ENCODE measurements at regions not wholly inside any gene's neighbourhood (a gene's known extent, or its start where the extent isn't known, plus 50 kb on each side); places are given as distances from the start of the nearest gene placed in this dataset.
"Not testable (repeated sequence)": the region's sequence is repeated elsewhere in the genome, so short reads cannot be mapped to it uniquely, and the experiment has no call there.

GRCh38 chr3:153903430-153903829, 217.8 kb upstream of the ARHGEF26 start:
- no peak overlapping the region for H3K9ac ChIP-seq (ENCODE audit: low read depth in 1 of 3, low read length in 3 of 3)
- no peak overlapping the region for H3K27ac ChIP-seq (ENCODE audit: low read depth, low read length)
- H3K36me3 ChIP-seq (ENCODE audit: control insufficient read depth in 3 of 3, insufficient read depth in 3 of 3, low read length in 3 of 3): no peaks in the 10 kb centered on the region
- no peaks in the 10 kb centered on the region for H3K27me3 ChIP-seq (ENCODE audit: control insufficient read depth in 3 of 3, insufficient read depth in 3 of 3, low read length in 3 of 3)
- H3K4me3 ChIP-seq (ENCODE audit: low read length in 3 of 3): no peak overlapping the region
- H3K4me1 ChIP-seq (ENCODE audit: control insufficient read depth in 3 of 3, insufficient read depth in 3 of 3, low read length in 3 of 3): no peaks in the 10 kb centered on the region
- no peaks in the 10 kb centered on the region for H3K9me3 ChIP-seq (ENCODE audit: control insufficient read depth in 3 of 3, low read length in 3 of 3)

- H3K4me3 ChIP-seq (ENCODE audit: low read length in 3 of 3): no peak overlapping the region
- no peaks in the 10 kb centered on the region for H3K27me3 ChIP-seq (ENCODE audit: control insufficient read depth in 3 of 3, insufficient read depth in 3 of 3, low read length in 3 of 3)
- no peaks in the 10 kb centered on the region for H3K36me3 ChIP-seq (ENCODE audit: control insufficient read depth in 3 of 3, insufficient read depth in 3 of 3, low read length in 3 of 3)
- H3K4me1 ChIP-seq (ENCODE audit: control insufficient read depth in 3 of 3, insufficient read depth in 3 of 3, low read length in 3 of 3): no peaks in the 10 kb centered on the region
- no peaks in the 10 kb centered on the region for H3K9me3 ChIP-seq (ENCODE audit: control insufficient read depth in 3 of 3, low read length in 3 of 3)
- no peak overlapping the region for H3K27ac ChIP-seq (ENCODE audit: low read depth, low read length)
- H3K9ac ChIP-seq (ENCODE audit: low read depth in 1 of 3, low read length in 3 of 3): no peak overlapping the region
Observed at GRCh38 chr3:153906366-153906765, 214.8 kb upstream of the ARHGEF26 start.

- no peaks in the 10 kb centered on the region for H3K4me1 ChIP-seq (ENCODE audit: control insufficient read depth in 3 of 3, insufficient read depth in 3 of 3, low read length in 3 of 3)
- H3K27ac ChIP-seq (ENCODE audit: low read depth, low read length): no peak overlapping the region
- H3K4me3 ChIP-seq (ENCODE audit: low read length in 3 of 3): no peak overlapping the region
- H3K9me3 ChIP-seq (ENCODE audit: control insufficient read depth in 3 of 3, low read length in 3 of 3): no peaks in the 10 kb centered on the region
- H3K9ac ChIP-seq (ENCODE audit: low read depth in 1 of 3, low read length in 3 of 3): no peak overlapping the region
- H3K27me3 ChIP-seq (ENCODE audit: control insufficient read depth in 3 of 3, insufficient read depth in 3 of 3, low read length in 3 of 3): no peaks in the 10 kb centered on the region
- H3K36me3 ChIP-seq (ENCODE audit: control insufficient read depth in 3 of 3, insufficient read depth in 3 of 3, low read length in 3 of 3): no peaks in the 10 kb centered on the region
Observed at GRCh38 chr3:153910387-153910786, 210.8 kb upstream of the ARHGEF26 start.

- Histone ChIP-seq H3K36me3 (ENCODE audit: control insufficient read depth in 3 of 3, insufficient read depth in 3 of 3, low read length in 3 of 3) (no peaks in the 10 kb centered on the region), H3K9me3 (ENCODE audit: control insufficient read depth in 3 of 3, low read length in 3 of 3) (no peaks in the 10 kb centered on the region), H3K9ac (ENCODE audit: low read depth in 1 of 3, low read length in 3 of 3) (no peak overlapping the region), H3K4me1 (ENCODE audit: control insufficient read depth in 3 of 3, insufficient read depth in 3 of 3, low read length in 3 of 3) (no peaks in the 10 kb centered on the region), H3K27ac (ENCODE audit: low read depth, low read length) (no peak overlapping the region), H3K4me3 (ENCODE audit: low read length in 3 of 3) (no peak overlapping the region), H3K27me3 (ENCODE audit: control insufficient read depth in 3 of 3, insufficient read depth in 3 of 3, low read length in 3 of 3) (no peaks in the 10 kb centered on the region)
Observed at GRCh38 chr3:153911116-153911515, 210.1 kb upstream of the ARHGEF26 start.

- no peak overlapping the region for H3K4me3 ChIP-seq (ENCODE audit: low read length in 3 of 3)
Observed at GRCh38 chr3:153919773-153920172, 201.4 kb upstream of the ARHGEF26 start.

GRCh38 chr3:153921826-153922225, 199.4 kb upstream of the ARHGEF26 start:
- H3K27ac ChIP-seq (ENCODE audit: low read depth, low read length): no peak overlapping the region

More at GRCh38 chr3:153919773-153920172, 201.4 kb upstream of the ARHGEF26 start:
- no peak overlapping the region for H3K27ac ChIP-seq (ENCODE audit: low read depth, low read length)
- no peaks in the 10 kb centered on the region for H3K36me3 ChIP-seq (ENCODE audit: control insufficient read depth in 3 of 3, insufficient read depth in 3 of 3, low read length in 3 of 3)
- no peaks in the 10 kb centered on the region for H3K4me1 ChIP-seq (ENCODE audit: control insufficient read depth in 3 of 3, insufficient read depth in 3 of 3, low read length in 3 of 3)
- no peaks in the 10 kb centered on the region for H3K9me3 ChIP-seq (ENCODE audit: control insufficient read depth in 3 of 3, low read length in 3 of 3)
- no peaks in the 10 kb centered on the region for H3K27me3 ChIP-seq (ENCODE audit: control insufficient read depth in 3 of 3, insufficient read depth in 3 of 3, low read length in 3 of 3)
- H3K9ac ChIP-seq (ENCODE audit: low read depth in 1 of 3, low read length in 3 of 3): no peak overlapping the region

GRCh38 chr3:153925841-153926514, 195.2 kb upstream of the ARHGEF26 start:
- no peak overlapping the region for H3K4me3 ChIP-seq (ENCODE audit: low read length in 3 of 3)
- H3K36me3 ChIP-seq (ENCODE audit: control insufficient read depth in 3 of 3, insufficient read depth in 3 of 3, low read length in 3 of 3): no peaks in the 10 kb centered on the region
- H3K9me3 ChIP-seq (ENCODE audit: control insufficient read depth in 3 of 3, low read length in 3 of 3): no peaks in the 10 kb centered on the region
- no peaks in the 10 kb centered on the region for H3K27me3 ChIP-seq (ENCODE audit: control insufficient read depth in 3 of 3, insufficient read depth in 3 of 3, low read length in 3 of 3)
- H3K4me1 ChIP-seq (ENCODE audit: control insufficient read depth in 3 of 3, insufficient read depth in 3 of 3, low read length in 3 of 3): no peaks in the 10 kb centered on the region
- H3K9ac ChIP-seq (ENCODE audit: low read depth in 1 of 3, low read length in 3 of 3): no peak overlapping the region
- H3K27ac ChIP-seq (ENCODE audit: low read depth, low read length): peak overlapping the region; percentile 30

More at GRCh38 chr3:153921826-153922225, 199.4 kb upstream of the ARHGEF26 start:
- Histone ChIP-seq H3K4me3 (ENCODE audit: low read length in 3 of 3) (no peak overlapping the region), H3K9ac (ENCODE audit: low read depth in 1 of 3, low read length in 3 of 3) (no peak overlapping the region), H3K27me3 (ENCODE audit: control insufficient read depth in 3 of 3, insufficient read depth in 3 of 3, low read length in 3 of 3) (no peaks in the 10 kb centered on the region), H3K9me3 (ENCODE audit: control insufficient read depth in 3 of 3, low read length in 3 of 3) (no peaks in the 10 kb centered on the region), H3K4me1 (ENCODE audit: control insufficient read depth in 3 of 3, insufficient read depth in 3 of 3, low read length in 3 of 3) (no peaks in the 10 kb centered on the region), H3K36me3 (ENCODE audit: control insufficient read depth in 3 of 3, insufficient read depth in 3 of 3, low read length in 3 of 3) (no peaks in the 10 kb centered on the region)

GRCh38 chr3:153927107-153927506, 194.1 kb upstream of the ARHGEF26 start:
- no peaks in the 10 kb centered on the region for H3K9me3 ChIP-seq (ENCODE audit: control insufficient read depth in 3 of 3, low read length in 3 of 3)
- no peaks in the 10 kb centered on the region for H3K27me3 ChIP-seq (ENCODE audit: control insufficient read depth in 3 of 3, insufficient read depth in 3 of 3, low read length in 3 of 3)
- no peaks in the 10 kb centered on the region for H3K4me1 ChIP-seq (ENCODE audit: control insufficient read depth in 3 of 3, insufficient read depth in 3 of 3, low read length in 3 of 3)
- no peak overlapping the region for H3K4me3 ChIP-seq (ENCODE audit: low read length in 3 of 3)
- H3K27ac ChIP-seq (ENCODE audit: low read depth, low read length): no peak overlapping the region
- no peak overlapping the region for H3K9ac ChIP-seq (ENCODE audit: low read depth in 1 of 3, low read length in 3 of 3)
- H3K36me3 ChIP-seq (ENCODE audit: control insufficient read depth in 3 of 3, insufficient read depth in 3 of 3, low read length in 3 of 3): no peaks in the 10 kb centered on the region

GRCh38 chr3:153928851-153929250, 192.3 kb upstream of the ARHGEF26 start:
- H3K4me1 ChIP-seq (ENCODE audit: control insufficient read depth in 3 of 3, insufficient read depth in 3 of 3, low read length in 3 of 3): no peaks in the 10 kb centered on the region
- H3K27me3 ChIP-seq (ENCODE audit: control insufficient read depth in 3 of 3, insufficient read depth in 3 of 3, low read length in 3 of 3): no peaks in the 10 kb centered on the region
- no peak overlapping the region for H3K27ac ChIP-seq (ENCODE audit: low read depth, low read length)
- no peak overlapping the region for H3K9ac ChIP-seq (ENCODE audit: low read depth in 1 of 3, low read length in 3 of 3)
- no peaks in the 10 kb centered on the region for H3K9me3 ChIP-seq (ENCODE audit: control insufficient read depth in 3 of 3, low read length in 3 of 3)
- H3K36me3 ChIP-seq (ENCODE audit: control insufficient read depth in 3 of 3, insufficient read depth in 3 of 3, low read length in 3 of 3): no peaks in the 10 kb centered on the region
- H3K4me3 ChIP-seq (ENCODE audit: low read length in 3 of 3): no peak overlapping the region

- not testable (repeated sequence) for H3K4me1 ChIP-seq (ENCODE audit: control insufficient read depth in 3 of 3, insufficient read depth in 3 of 3, low read length in 3 of 3); H3K4me3 ChIP-seq (ENCODE audit: low read length in 3 of 3); H3K9me3 ChIP-seq (ENCODE audit: control insufficient read depth in 3 of 3, low read length in 3 of 3); H3K27ac ChIP-seq (ENCODE audit: low read depth, low read length); H3K36me3 ChIP-seq (ENCODE audit: control insufficient read depth in 3 of 3, insufficient read depth in 3 of 3, low read length in 3 of 3); H3K9ac ChIP-seq (ENCODE audit: low read depth in 1 of 3, low read length in 3 of 3); H3K27me3 ChIP-seq (ENCODE audit: control insufficient read depth in 3 of 3, insufficient read depth in 3 of 3, low read length in 3 of 3)
Observed at GRCh38 chr3:153933481-153933880, 187.7 kb upstream of the ARHGEF26 start.
